Activated naive CD4-positive, alpha-beta T cell treated with Interleukin-2 at 50 U/mL for 16 hours (primary cell): ENCODE measurements at regions not wholly inside any gene's neighbourhood (a gene's known extent, or its start where the extent isn't known, plus 50 kb on each side); places are given as distances from the start of the nearest gene placed in this dataset.
"Not testable (repeated sequence)": the region's sequence is repeated elsewhere in the genome, so short reads cannot be mapped to it uniquely, and the experiment has no call there.

Source experiments
- DNase-seq: peaks from one replicate; pipeline ENCODE4 v3.0.0-alpha.2; 2020

- DNase-seq, result no peak
Measured at GRCh38 chr7:26074919-26075318, 77.1 kb upstream of the NFE2L3 start.

DNA sequence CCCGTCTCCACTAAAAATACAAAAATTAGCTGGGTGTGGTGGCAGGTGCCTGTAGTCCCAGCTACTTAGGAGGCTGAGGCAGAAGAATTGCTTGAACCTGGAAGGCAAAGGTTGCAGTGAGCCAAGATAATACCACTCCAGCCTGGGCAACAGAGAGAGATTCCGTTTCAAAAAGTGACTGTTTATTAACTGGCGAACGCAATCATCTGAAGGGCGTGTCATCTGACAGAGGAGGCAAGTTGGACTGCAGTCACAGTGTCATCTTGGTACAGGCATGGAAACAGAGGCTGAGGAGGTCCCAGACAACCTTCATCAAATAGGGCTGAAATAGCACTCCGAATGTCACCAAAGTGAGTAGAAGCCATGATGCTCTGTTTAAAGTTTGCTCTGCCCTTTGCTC is 75.3 kb upstream of the NFE2L3 start:
- no peak for DNase-seq

GRCh38 chr7:26078437-26079336 is 73.3 kb upstream of the NFE2L3 start:
- DNase-seq, result peak; percentile 80

- DNase-seq, result no peak
Measured at GRCh38 chr7:26081638-26082037, 70.4 kb upstream of the NFE2L3 start.

GRCh38 chr7:26083113-26083512 is 68.9 kb upstream of the NFE2L3 start:
- no peak for DNase-seq

- no peak for DNase-seq
Measured at GRCh38 chr7:26084418-26084817, 67.6 kb upstream of the NFE2L3 start.

GRCh38 chr7:26085771-26086170 is 66.2 kb upstream of the NFE2L3 start:
- DNase-seq, result no peak

- no peak for DNase-seq
Measured at GRCh38 chr7:26087321-26088091, 64.5 kb upstream of the NFE2L3 start.

DNA sequence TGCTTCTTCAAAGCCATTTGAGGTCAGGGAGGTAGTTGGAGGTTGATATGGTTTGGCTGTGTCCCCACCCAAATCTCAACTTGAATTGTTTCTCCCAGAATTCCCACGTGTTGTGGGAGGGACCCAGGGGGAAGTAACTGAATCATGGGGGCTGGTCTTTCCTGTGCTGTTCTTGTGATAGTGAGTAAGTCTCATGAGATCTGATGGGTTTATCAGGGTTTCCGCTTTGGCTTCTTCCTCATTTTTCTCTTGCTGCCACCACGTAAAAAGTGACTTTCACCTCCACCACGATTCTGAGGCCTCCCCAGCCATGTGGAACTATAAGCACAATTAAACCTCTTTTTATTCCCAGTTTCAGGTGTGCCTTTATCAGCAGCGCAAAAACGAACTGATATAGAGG is 62.5 kb upstream of the NFE2L3 start:
- DNase-seq, result not testable (repeated sequence)

GRCh38 chr7:26090927-26091519 is 61.0 kb upstream of the NFE2L3 start:
- no peak for DNase-seq

GRCh38 chr7:26091933-26092332 is 60.1 kb upstream of the NFE2L3 start:
- DNase-seq, result no peak

GRCh38 chr7:26093023-26093422 is 59.0 kb upstream of the NFE2L3 start:
- no peak for DNase-seq

GRCh38 chr7:26096136-26096535 is 55.9 kb upstream of the NFE2L3 start:
- no peak for DNase-seq

GRCh38 chr7:26097837-26098668 is 53.9 kb upstream of the NFE2L3 start:
- no peak for DNase-seq

GRCh38 chr7:26099236-26099635 is 52.8 kb upstream of the NFE2L3 start:
- DNase-seq, result no peak

DNA sequence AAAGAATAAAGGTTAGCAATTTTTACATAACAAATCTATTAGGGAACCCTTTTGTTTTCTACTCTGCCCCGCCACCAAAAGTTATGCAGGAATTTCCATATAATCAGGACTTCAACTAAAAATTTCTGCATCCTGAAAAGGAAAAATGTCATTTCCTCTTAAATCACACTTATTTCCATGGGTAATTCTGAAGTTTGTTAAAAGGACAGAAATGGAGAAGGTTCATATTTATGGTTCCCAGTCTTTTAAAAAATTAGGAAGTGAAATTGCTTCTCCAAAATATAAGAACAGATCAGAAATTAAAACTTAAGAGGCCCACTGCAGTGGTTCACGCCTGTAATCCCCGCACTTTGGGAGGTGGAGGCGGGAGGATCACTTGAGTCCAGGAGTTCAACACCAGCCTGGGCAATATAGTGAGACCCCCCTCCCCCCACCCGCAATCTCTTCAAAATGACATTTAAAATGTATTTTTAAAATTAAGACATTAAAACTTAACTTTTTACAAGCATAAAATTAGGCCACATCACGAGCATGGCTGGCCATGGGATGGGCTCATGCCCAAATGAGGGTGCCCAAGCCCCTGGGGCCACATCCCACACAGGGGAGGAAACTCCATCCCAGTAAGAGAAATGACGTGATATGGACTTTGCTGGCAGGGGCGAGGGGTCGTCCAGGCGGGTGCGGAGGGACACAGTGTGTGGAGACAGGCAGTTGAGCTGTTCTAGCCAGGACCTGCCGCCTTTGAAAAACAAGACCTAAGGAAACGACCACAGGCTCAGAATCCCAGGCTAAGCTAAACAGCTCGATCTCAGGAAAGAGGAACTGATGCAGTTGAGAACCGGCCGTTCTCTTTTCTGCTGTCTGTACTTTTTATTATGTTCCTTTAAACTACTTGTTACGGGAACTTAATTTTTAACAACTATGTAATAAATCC is 51.3 kb upstream of the NFE2L3 start:
- DNase-seq, result no peak

GRCh38 chr7:26101361-26102151 is 50.4 kb upstream of the NFE2L3 start:
- no peak for DNase-seq

DNA sequence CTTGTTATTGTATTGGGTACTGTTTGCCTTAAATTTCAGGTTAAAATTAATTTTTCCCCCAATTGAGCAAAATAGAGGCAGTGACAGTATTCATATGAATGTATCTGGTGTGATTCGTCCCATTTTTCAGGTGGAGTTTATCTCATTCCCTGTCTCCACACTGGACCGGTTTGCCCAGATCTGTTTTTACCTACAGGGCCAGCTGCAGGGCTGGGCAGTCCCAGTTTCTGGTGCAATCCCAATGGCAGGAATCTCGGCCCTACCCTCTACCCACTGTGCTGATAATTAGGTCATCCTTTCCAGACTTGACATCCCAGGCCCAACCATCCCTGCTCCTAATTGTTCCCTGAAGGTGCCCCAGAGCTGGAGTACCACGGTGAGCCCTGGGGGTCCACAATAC is 49.8 kb upstream of the NFE2L3 start:
- no peak for DNase-seq
